Nephron (organoid): ENCODE measurements at regions not wholly inside any gene's neighbourhood (a gene's known extent, or its start where the extent isn't known, plus 50 kb on each side); places are given as distances from the start of the nearest gene placed in this dataset.

ENCODE experiments used
- H3K27ac Mint-ChIP-seq, 3 experiments: 2 replicates each; pipeline ENCODE4 v1.8.0; 2020; ENCODE audit warnings: mixed read lengths in 3 of 3, mild to moderate bottlenecking in 2 of 3, moderate library complexity in 1 of 3
- H3K27me3 Mint-ChIP-seq: 2 replicates; pipeline ENCODE4 v1.8.0; 2021; ENCODE audit warnings: low read depth, mild to moderate bottlenecking, moderate library complexity, mixed read lengths
- H3K36me3 Mint-ChIP-seq: 2 replicates; pipeline ENCODE4 v1.8.0; 2020; ENCODE audit warnings: low read depth, mixed read lengths
- H3K4me1 Mint-ChIP-seq: 2 replicates; pipeline ENCODE4 v1.8.0; 2020; ENCODE audit warnings: mixed read lengths
- H3K4me3 Mint-ChIP-seq, 3 experiments: 2 replicates each; pipeline ENCODE4 v1.8.0; 2020; ENCODE audit warnings: mild to moderate bottlenecking in 3 of 3, mixed read lengths in 3 of 3, moderate library complexity in 2 of 3
- H3K9me3 Mint-ChIP-seq: 2 replicates; pipeline ENCODE4 v1.8.0; 2020; ENCODE audit warnings: mixed read lengths
- TF ChIP-seq, protein P1 (sequence below), 3 experiments: fragments of 200-600 bp; sonication (generic); IDR thresholded peaks; one replicate each; pipeline ENCODE4 v1.5.0; 2021; ENCODE audit warnings: antibody characterized with exemption in 3 of 3; ENCODE audit not compliant: unreplicated experiment in 3 of 3

- Mint-ChIP-seq H3K36me3 (no peaks in the 10 kb centered on the region), H3K27me3 (peaks cover 11% of the 10 kb centered on the region), H3K9me3 (no peaks in the 10 kb centered on the region), H3K27ac (no peak overlapping the region), H3K4me3 (no peak overlapping the region), H3K4me1 (no peaks in the 10 kb centered on the region)
- TF ChIP-seq, protein P1, sequence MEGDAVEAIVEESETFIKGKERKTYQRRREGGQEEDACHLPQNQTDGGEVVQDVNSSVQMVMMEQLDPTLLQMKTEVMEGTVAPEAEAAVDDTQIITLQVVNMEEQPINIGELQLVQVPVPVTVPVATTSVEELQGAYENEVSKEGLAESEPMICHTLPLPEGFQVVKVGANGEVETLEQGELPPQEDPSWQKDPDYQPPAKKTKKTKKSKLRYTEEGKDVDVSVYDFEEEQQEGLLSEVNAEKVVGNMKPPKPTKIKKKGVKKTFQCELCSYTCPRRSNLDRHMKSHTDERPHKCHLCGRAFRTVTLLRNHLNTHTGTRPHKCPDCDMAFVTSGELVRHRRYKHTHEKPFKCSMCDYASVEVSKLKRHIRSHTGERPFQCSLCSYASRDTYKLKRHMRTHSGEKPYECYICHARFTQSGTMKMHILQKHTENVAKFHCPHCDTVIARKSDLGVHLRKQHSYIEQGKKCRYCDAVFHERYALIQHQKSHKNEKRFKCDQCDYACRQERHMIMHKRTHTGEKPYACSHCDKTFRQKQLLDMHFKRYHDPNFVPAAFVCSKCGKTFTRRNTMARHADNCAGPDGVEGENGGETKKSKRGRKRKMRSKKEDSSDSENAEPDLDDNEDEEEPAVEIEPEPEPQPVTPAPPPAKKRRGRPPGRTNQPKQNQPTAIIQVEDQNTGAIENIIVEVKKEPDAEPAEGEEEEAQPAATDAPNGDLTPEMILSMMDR (IDR thresholded peaks at IDR 0.05; ENCODE audit: unreplicated experiment in 3 of 3) = no peak
Measured at GRCh38 chr3:139260793-139261736, 82.8 kb upstream of the MRPS22 start.

DNA sequence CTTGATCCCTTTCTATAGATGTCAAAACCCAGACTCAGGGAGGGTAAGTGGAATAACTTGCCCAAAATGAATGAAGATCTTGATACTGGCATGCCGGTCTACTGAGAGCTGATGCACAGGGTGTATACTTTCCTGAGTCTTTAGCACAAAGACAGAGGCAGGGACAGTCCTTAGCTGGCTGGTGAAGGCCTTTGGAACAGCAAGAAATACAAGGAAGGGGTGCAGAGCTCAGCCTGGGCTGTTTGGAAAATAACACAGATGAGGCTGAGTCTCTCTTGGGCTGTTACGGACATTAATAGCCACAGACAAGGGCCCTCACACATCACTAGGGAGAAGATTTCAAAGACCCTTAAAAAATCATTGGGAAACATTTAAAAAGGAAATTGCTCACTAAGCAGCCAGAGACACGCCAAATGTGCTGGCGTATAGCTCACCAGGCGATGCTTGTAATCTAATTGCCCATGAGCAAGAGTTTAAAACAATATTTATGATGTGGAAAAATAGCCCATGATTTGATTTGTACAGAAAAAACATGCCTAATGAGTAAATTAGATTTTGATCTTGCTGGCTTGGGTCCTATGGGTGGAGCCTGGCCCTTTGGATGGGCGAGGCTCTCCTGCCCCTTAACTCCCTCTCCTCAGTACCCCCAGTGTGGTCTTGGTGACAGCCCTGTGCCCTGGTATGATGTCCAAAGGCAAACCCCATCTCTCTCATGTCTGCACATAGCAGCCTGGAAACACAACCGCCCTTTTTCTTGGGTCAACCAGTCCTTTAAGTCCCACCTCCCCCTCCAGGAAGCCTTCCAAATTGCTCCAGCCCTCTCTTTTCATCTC lies 81.8 kb upstream of the MRPS22 start:
- H3K27me3 Mint-ChIP-seq = peaks cover 11% of the 10 kb centered on the region
- no peaks in the 10 kb centered on the region for H3K4me1 Mint-ChIP-seq
- no peaks in the 10 kb centered on the region for H3K36me3 Mint-ChIP-seq
- no peak overlapping the region for H3K4me3 Mint-ChIP-seq
- H3K9me3 Mint-ChIP-seq = no peaks in the 10 kb centered on the region
- TF ChIP-seq, protein P1 (IDR thresholded peaks at IDR 0.05; ENCODE audit: unreplicated experiment in 3 of 3) = no peak
- no peak overlapping the region for H3K27ac Mint-ChIP-seq

- H3K36me3 Mint-ChIP-seq = no peaks in the 10 kb centered on the region
- no peak overlapping the region for H3K27ac Mint-ChIP-seq
Measured at GRCh38 chr3:139263798-139264197, 80.0 kb upstream of the MRPS22 start.

GRCh38 chr3:139264375-139264774 lies 79.4 kb upstream of the MRPS22 start:
- no peak overlapping the region for H3K27ac Mint-ChIP-seq
- TF ChIP-seq, protein P1 (IDR thresholded peaks at IDR 0.05; ENCODE audit: unreplicated experiment in 3 of 3) = no peak
- no peaks in the 10 kb centered on the region for H3K4me1 Mint-ChIP-seq
- peaks cover 5% of the 10 kb centered on the region for H3K27me3 Mint-ChIP-seq
- no peaks in the 10 kb centered on the region for H3K36me3 Mint-ChIP-seq
- H3K4me3 Mint-ChIP-seq = no peak overlapping the region
- no peaks in the 10 kb centered on the region for H3K9me3 Mint-ChIP-seq

More at GRCh38 chr3:139263798-139264197, 80.0 kb upstream of the MRPS22 start:
- Mint-ChIP-seq H3K27me3 (peaks cover 8% of the 10 kb centered on the region), H3K4me3 (no peak overlapping the region), H3K4me1 (no peaks in the 10 kb centered on the region), H3K9me3 (no peaks in the 10 kb centered on the region)
- TF ChIP-seq, protein P1 (IDR thresholded peaks at IDR 0.05; ENCODE audit: unreplicated experiment in 3 of 3) = no peak

DNA sequence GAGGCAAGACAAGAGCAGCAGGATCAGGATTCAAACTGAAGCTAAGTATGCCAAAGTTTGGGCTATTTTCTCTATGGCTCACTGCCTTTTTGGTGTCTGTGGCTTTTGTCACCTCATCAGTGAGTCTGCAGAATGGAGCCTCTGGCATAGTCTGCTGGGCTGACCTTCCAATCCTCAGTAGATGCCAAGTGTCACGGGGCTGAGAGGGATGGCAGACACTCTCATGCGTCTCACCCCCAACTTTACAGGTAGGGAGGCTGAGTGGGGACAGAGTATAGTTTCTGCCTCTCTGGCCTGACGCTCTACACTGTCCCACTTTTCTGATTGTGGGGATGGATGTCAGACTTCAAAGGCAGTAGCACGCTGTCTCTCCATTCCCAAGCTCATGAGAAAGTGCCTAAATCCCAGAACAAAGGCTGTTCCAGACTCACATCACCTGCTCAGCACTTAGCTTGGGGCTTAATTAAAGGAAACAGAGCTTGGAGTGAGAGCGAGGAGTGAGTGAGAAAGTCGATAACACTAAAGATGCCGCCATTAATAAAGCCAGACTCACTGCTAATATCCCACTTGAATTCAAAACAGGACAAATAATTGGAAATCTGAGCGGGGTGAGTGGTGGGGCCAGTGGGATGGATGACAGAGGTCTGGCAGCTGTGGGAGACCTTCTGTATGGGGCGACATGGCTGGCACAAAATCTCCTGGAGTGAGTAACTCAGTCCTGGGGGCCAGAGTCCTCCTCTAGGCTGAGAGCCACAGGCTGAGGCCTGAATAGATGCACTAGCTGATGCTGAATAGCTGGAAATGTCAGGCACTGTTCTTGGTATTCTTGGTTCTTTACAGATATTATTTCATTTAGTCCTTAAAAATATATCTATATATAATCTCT lies 78.4 kb upstream of the MRPS22 start:
- Mint-ChIP-seq H3K9me3 (no peaks in the 10 kb centered on the region), H3K4me1 (no peaks in the 10 kb centered on the region), H3K4me3 (no peak overlapping the region), H3K27ac (no peak overlapping the region), H3K36me3 (no peaks in the 10 kb centered on the region), H3K27me3 (peaks cover 8% of the 10 kb centered on the region)
- TF ChIP-seq, protein P1 (IDR thresholded peaks at IDR 0.05; ENCODE audit: unreplicated experiment in 3 of 3) = no peak
